ENCODE measurements at regions not wholly inside any gene's neighbourhood (a gene's known extent, or its start where the extent isn't known, plus 50 kb on each side); places are given as distances from the start of the nearest gene placed in this dataset.

DNA sequence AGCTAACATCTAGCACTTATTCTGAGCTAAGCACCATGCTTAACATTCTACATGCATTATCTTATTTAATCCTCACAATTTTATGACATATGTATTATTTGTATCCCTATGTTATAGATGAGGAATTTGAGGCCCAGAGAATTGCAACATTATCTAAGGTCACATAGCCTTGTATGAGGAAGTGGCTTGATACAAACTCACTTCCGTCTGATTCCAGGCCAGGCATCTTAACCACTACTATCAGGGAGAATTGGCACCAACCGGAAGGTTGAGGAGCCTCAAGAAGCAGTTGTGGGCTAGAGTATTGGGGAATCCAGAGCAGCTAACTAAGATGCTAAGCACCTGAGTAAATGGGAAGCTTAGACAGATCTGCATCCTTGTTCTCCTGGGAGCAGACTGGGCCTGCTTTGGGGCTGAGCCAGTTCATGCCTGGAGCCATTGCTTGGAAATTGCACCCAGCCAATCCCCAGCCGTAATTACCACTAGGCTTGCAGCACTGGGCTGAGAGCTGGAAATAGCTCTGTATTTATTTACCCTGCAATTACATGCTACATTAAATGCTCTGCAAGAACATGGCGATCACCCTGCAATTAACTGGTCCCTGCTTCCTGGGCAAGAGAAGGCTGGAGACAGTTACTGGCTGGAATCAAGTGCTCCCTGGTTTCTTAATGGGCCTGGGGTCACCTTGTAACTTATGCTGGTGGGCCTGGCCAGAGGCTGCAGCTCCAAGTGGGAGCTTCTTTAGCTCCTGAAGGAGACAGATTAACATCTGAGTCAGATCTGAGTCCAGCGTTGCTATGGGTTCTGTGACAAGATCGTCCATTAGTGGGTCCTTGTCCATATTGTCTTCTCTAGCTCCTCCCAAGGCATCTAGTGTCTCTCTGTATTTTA, 273.1 kb upstream of the CCL2 start:
- H3K27me3 ChIP-seq (ENCODE audit: control insufficient read depth in 4 of 4, insufficient read depth in 4 of 4, low read length in 3 of 4) = no peaks in the 10 kb centered on the region
- no peaks in the 10 kb centered on the region for H3K9me3 ChIP-seq (ENCODE audit: control insufficient read depth in 4 of 4, low read length in 3 of 4)
- H3K9ac ChIP-seq (ENCODE audit: low read depth in 1 of 2, low read length in 2 of 2) = no peak overlapping the region
- H3K4me3 ChIP-seq (ENCODE audit: low read depth in 1 of 3, low read length in 3 of 3) = no peak overlapping the region
- TF ChIP-seq RXRA (IDR thresholded peaks at IDR 0.05) = no peak
- TF ChIP-seq GABPA (IDR thresholded peaks at IDR 0.05 in 1 of 2, conservative IDR thresholded peaks at IDR 0.05 in 1 of 2) = no peak
- no peak for TF ChIP-seq SP1 (IDR thresholded peaks at IDR 0.05)
- no peak for TF ChIP-seq TAF1 (conservative IDR thresholded peaks at IDR 0.05)
- no peak for TF ChIP-seq HNF4A (conservative IDR thresholded peaks at IDR 0.05)
- no peak for TF ChIP-seq YY1 (IDR thresholded peaks at IDR 0.05)
- no peak for TF ChIP-seq NR2F2 (IDR thresholded peaks at IDR 0.05)
- TF ChIP-seq FOXA2 (IDR thresholded peaks at IDR 0.05) = no peak
- TF ChIP-seq JUND (IDR thresholded peaks at IDR 0.05) = no peak
- no peak for TF ChIP-seq EGR1 (IDR thresholded peaks at IDR 0.05; ENCODE audit: low read depth in 2 of 2)
- no peak for TF ChIP-seq HNF4G (IDR thresholded peaks at IDR 0.05)
- no peak for TF ChIP-seq FOXA1 (IDR thresholded peaks at IDR 0.05)
- DNase-seq (ENCODE audit: low spot score) = no peak
- H3K36me3 ChIP-seq (ENCODE audit: control insufficient read depth in 4 of 4, insufficient read depth in 3 of 4, low read depth in 1 of 4, low read length in 3 of 4) = no peaks in the 10 kb centered on the region
- no peaks in the 10 kb centered on the region for H3K4me1 ChIP-seq (ENCODE audit: control insufficient read depth in 4 of 4, insufficient read depth in 4 of 4, low read length in 3 of 4)
- WGBS = 69% methylated on average over 6 of the region's 6 CpGs
- no peak overlapping the region for H3K27ac ChIP-seq (ENCODE audit: low read depth in 1 of 2, low read length in 2 of 2)

- no peaks in the 10 kb centered on the region for H3K4me1 ChIP-seq (ENCODE audit: control insufficient read depth in 4 of 4, insufficient read depth in 4 of 4, low read length in 3 of 4)
- no peak overlapping the region for H3K27ac ChIP-seq (ENCODE audit: low read depth in 1 of 2, low read length in 2 of 2)
- H3K27me3 ChIP-seq (ENCODE audit: control insufficient read depth in 4 of 4, insufficient read depth in 4 of 4, low read length in 3 of 4) = peaks cover 0 to 3% (median 0%) of the 10 kb centered on the region in 4 donors
- TF ChIP-seq FOXA1 (IDR thresholded peaks at IDR 0.05) (no peak), HNF4A (conservative IDR thresholded peaks at IDR 0.05) (no peak), ATF3 (IDR thresholded peaks at IDR 0.05) (no peak), RXRA (IDR thresholded peaks at IDR 0.05) (no peak), ZBTB33 (IDR thresholded peaks at IDR 0.05) (no peak), TAF1 (conservative IDR thresholded peaks at IDR 0.05) (no peak), EGR1 (IDR thresholded peaks at IDR 0.05; ENCODE audit: low read depth in 2 of 2) (no peak), HNF4G (IDR thresholded peaks at IDR 0.05) (no peak), FOXA2 (IDR thresholded peaks at IDR 0.05) (no peak), SP1 (IDR thresholded peaks at IDR 0.05) (no peak)
- TF ChIP-seq, protein P1, sequence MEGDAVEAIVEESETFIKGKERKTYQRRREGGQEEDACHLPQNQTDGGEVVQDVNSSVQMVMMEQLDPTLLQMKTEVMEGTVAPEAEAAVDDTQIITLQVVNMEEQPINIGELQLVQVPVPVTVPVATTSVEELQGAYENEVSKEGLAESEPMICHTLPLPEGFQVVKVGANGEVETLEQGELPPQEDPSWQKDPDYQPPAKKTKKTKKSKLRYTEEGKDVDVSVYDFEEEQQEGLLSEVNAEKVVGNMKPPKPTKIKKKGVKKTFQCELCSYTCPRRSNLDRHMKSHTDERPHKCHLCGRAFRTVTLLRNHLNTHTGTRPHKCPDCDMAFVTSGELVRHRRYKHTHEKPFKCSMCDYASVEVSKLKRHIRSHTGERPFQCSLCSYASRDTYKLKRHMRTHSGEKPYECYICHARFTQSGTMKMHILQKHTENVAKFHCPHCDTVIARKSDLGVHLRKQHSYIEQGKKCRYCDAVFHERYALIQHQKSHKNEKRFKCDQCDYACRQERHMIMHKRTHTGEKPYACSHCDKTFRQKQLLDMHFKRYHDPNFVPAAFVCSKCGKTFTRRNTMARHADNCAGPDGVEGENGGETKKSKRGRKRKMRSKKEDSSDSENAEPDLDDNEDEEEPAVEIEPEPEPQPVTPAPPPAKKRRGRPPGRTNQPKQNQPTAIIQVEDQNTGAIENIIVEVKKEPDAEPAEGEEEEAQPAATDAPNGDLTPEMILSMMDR (IDR thresholded peaks at IDR 0.05; ENCODE audit: low read depth, low read length, missing input control) = no peak
- no peak for DNase-seq (ENCODE audit: low spot score)
- no peak overlapping the region for H3K9ac ChIP-seq (ENCODE audit: low read depth in 1 of 2, low read length in 2 of 2)
- H3K9me3 ChIP-seq (ENCODE audit: control insufficient read depth in 4 of 4, low read length in 3 of 4) = no peaks in the 10 kb centered on the region
- no peak overlapping the region for H3K4me3 ChIP-seq (ENCODE audit: low read depth in 1 of 3, low read length in 3 of 3)
- no peaks in the 10 kb centered on the region for H3K36me3 ChIP-seq (ENCODE audit: control insufficient read depth in 4 of 4, insufficient read depth in 3 of 4, low read depth in 1 of 4, low read length in 3 of 4)
These were observed 272.2 kb upstream of the CCL2 start for GRCh38 chr17:33982909-33983308.

Measured in liver (tissue), 8 donors.